ENCODE measurements at regions not wholly inside any gene's neighbourhood (a gene's known extent, or its start where the extent isn't known, plus 50 kb on each side); places are given as distances from the start of the nearest gene placed in this dataset.

DNA sequence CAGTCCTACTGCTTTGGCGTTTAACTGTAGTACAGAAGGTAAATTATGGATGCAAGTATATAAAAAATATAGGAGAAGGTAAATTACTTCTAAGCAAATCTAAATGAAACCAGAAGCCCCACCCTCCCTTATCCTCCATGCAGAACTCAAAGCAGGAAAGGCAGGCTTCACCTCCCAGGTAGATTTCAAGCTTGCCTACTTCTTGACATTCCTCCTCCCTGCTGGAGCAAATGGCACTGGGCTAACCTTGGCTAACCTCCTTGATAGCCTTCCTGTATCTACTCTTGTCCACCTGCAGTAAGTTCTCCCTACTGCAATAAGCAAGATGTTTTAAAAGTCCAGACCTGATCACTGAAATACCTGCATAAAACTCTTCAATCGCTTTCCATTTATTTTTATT, 396.0 kb downstream of the IRS2 start:
- Histone ChIP-seq H3K9me3 (ENCODE audit: insufficient read depth, low read depth, low read length) (no peaks in the 10 kb centered on the region), H3K27me3 (ENCODE audit: insufficient read depth, low read length) (no peaks in the 10 kb centered on the region), H3K9ac (ENCODE audit: low read depth, low read length) (no peak overlapping the region), H3K36me3 (ENCODE audit: insufficient read depth, low read depth, low read length) (no peaks in the 10 kb centered on the region), H3K27ac (ENCODE audit: low read length) (no peak overlapping the region), H3K4me3 (ENCODE audit: low read length) (no peak overlapping the region), H3K4me1 (ENCODE audit: insufficient read depth, low read length) (no peaks in the 10 kb centered on the region)

- Histone ChIP-seq H3K4me1 (ENCODE audit: insufficient read depth, low read length) (no peaks in the 10 kb centered on the region), H3K27me3 (ENCODE audit: insufficient read depth, low read length) (no peaks in the 10 kb centered on the region), H3K9ac (ENCODE audit: low read depth, low read length) (no peak overlapping the region), H3K36me3 (ENCODE audit: insufficient read depth, low read depth, low read length) (no peaks in the 10 kb centered on the region), H3K4me3 (ENCODE audit: low read length) (no peak overlapping the region), H3K27ac (ENCODE audit: low read length) (no peak overlapping the region), H3K9me3 (ENCODE audit: insufficient read depth, low read depth, low read length) (no peaks in the 10 kb centered on the region)
Measured at GRCh38 chr13:109389892-109390345, 396.5 kb downstream of the IRS2 start.

GRCh38 chr13:109389456-109389855, 396.9 kb downstream of the IRS2 start:
- Histone ChIP-seq H3K9me3 (ENCODE audit: insufficient read depth, low read depth, low read length) (no peaks in the 10 kb centered on the region), H3K4me1 (ENCODE audit: insufficient read depth, low read length) (no peaks in the 10 kb centered on the region), H3K9ac (ENCODE audit: low read depth, low read length) (no peak overlapping the region), H3K36me3 (ENCODE audit: insufficient read depth, low read depth, low read length) (no peaks in the 10 kb centered on the region), H3K27ac (ENCODE audit: low read length) (no peak overlapping the region), H3K27me3 (ENCODE audit: insufficient read depth, low read length) (no peaks in the 10 kb centered on the region), H3K4me3 (ENCODE audit: low read length) (no peak overlapping the region)

DNA sequence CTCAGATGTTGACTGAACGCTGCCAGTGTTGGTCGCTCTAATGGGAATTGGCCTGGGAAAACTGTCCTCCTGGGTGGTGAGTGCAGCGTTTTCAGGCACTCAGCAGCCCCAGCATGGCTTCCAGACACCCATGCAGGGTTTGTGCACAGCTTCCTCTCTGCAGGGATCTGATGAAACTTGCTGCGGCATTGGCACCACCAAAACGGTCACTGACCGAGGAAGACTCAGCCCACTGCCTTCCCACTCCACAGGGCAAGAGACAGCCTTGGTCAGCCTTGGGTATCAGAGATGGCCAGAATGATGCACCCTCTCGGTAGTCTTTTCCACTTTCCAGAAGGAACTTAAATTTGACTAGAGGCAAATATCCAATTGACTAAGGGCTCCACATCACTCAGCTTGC, 398.9 kb downstream of the IRS2 start:
- Histone ChIP-seq H3K9me3 (ENCODE audit: insufficient read depth, low read depth, low read length) (no peaks in the 10 kb centered on the region), H3K4me1 (ENCODE audit: insufficient read depth, low read length) (no peaks in the 10 kb centered on the region), H3K36me3 (ENCODE audit: insufficient read depth, low read depth, low read length) (no peaks in the 10 kb centered on the region), H3K27ac (ENCODE audit: low read length) (no peak overlapping the region), H3K4me3 (ENCODE audit: low read length) (no peak overlapping the region), H3K27me3 (ENCODE audit: insufficient read depth, low read length) (no peaks in the 10 kb centered on the region), H3K9ac (ENCODE audit: low read depth, low read length) (no peak overlapping the region)

GRCh38 chr13:109385242-109385560, 401.2 kb downstream of the IRS2 start:
- no peaks in the 10 kb centered on the region for H3K36me3 ChIP-seq (ENCODE audit: insufficient read depth, low read depth, low read length)
- no peaks in the 10 kb centered on the region for H3K4me1 ChIP-seq (ENCODE audit: insufficient read depth, low read length)
- no peak overlapping the region for H3K4me3 ChIP-seq (ENCODE audit: low read length)
- no peaks in the 10 kb centered on the region for H3K27me3 ChIP-seq (ENCODE audit: insufficient read depth, low read length)
- H3K9ac ChIP-seq (ENCODE audit: low read depth, low read length) = no peak overlapping the region
- no peaks in the 10 kb centered on the region for H3K9me3 ChIP-seq (ENCODE audit: insufficient read depth, low read depth, low read length)
- H3K27ac ChIP-seq (ENCODE audit: low read length) = no peak overlapping the region

- no peak overlapping the region for H3K9ac ChIP-seq (ENCODE audit: low read depth, low read length)
- no peaks in the 10 kb centered on the region for H3K36me3 ChIP-seq (ENCODE audit: insufficient read depth, low read depth, low read length)
- no peaks in the 10 kb centered on the region for H3K9me3 ChIP-seq (ENCODE audit: insufficient read depth, low read depth, low read length)
- no peak overlapping the region for H3K4me3 ChIP-seq (ENCODE audit: low read length)
- H3K27me3 ChIP-seq (ENCODE audit: insufficient read depth, low read length) = no peaks in the 10 kb centered on the region
- no peak overlapping the region for H3K27ac ChIP-seq (ENCODE audit: low read length)
- H3K4me1 ChIP-seq (ENCODE audit: insufficient read depth, low read length) = no peaks in the 10 kb centered on the region
Measured at GRCh38 chr13:109384491-109385241, 401.7 kb downstream of the IRS2 start.

GRCh38 chr13:109383683-109384082, 402.7 kb downstream of the IRS2 start:
- Histone ChIP-seq H3K9me3 (ENCODE audit: insufficient read depth, low read depth, low read length) (no peaks in the 10 kb centered on the region), H3K4me1 (ENCODE audit: insufficient read depth, low read length) (no peaks in the 10 kb centered on the region), H3K4me3 (ENCODE audit: low read length) (no peak overlapping the region), H3K36me3 (ENCODE audit: insufficient read depth, low read depth, low read length) (no peaks in the 10 kb centered on the region), H3K9ac (ENCODE audit: low read depth, low read length) (no peak overlapping the region), H3K27me3 (ENCODE audit: insufficient read depth, low read length) (no peaks in the 10 kb centered on the region), H3K27ac (ENCODE audit: low read length) (no peak overlapping the region)

DNA sequence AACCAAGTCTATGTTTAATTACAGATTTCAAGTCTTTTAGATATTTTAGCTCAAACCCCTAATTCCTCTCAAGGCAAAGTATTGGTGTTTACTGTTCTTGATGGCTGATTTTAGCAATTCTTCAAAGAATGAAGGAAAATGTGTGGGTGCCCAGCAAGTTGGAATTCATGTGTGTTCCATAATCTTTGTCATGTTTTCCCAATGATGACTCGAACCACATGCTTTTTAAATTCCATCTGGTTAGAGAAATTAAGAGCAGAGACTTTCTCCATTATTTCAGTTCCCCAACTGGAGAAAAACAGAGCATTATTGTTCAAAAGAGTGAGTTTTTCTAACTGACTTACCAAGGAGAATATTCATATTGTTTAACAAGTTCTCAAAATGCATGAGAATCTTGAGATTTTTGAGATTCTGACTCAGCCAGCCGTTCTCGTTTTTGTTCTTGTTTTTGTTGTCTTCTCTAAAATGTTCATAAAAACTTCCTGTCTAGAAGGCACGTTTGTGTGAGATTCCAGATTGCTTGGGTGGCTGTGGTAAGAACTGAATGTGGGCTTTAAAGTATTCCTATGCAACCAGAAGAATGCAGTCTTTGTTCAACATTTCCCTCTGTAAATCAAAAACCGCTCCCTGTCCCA, 404.7 kb downstream of the IRS2 start:
- Histone ChIP-seq H3K4me3 (ENCODE audit: low read length) (no peak overlapping the region), H3K27ac (ENCODE audit: low read length) (no peak overlapping the region), H3K4me1 (ENCODE audit: insufficient read depth, low read length) (no peaks in the 10 kb centered on the region), H3K9ac (ENCODE audit: low read depth, low read length) (no peak overlapping the region), H3K36me3 (ENCODE audit: insufficient read depth, low read depth, low read length) (no peaks in the 10 kb centered on the region), H3K27me3 (ENCODE audit: insufficient read depth, low read length) (no peaks in the 10 kb centered on the region), H3K9me3 (ENCODE audit: insufficient read depth, low read depth, low read length) (no peaks in the 10 kb centered on the region)

DNA sequence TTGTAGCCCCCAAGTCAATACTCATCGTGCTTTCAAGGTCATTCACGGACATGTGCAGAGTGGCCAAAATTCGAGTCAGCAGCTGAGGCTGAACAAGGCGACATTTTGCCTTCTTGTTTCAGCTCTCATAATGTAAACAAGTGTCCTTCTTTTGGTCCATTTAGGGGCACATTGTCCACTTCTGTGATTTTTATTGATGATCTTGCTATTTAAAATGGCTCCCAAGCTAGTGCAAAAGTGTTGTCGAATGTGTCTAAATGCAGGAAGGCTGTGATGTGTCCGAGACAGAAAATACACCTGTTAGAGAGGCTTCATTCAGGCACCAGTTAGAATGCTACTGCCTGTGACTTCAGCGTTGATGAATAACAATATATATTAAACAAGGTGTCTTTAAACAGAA, 405.9 kb downstream of the IRS2 start:
- no peak overlapping the region for H3K9ac ChIP-seq (ENCODE audit: low read depth, low read length)
- H3K4me3 ChIP-seq (ENCODE audit: low read length) = no peak overlapping the region
- H3K27ac ChIP-seq (ENCODE audit: low read length) = no peak overlapping the region
- H3K4me1 ChIP-seq (ENCODE audit: insufficient read depth, low read length) = no peaks in the 10 kb centered on the region
- H3K36me3 ChIP-seq (ENCODE audit: insufficient read depth, low read depth, low read length) = no peaks in the 10 kb centered on the region
- no peaks in the 10 kb centered on the region for H3K27me3 ChIP-seq (ENCODE audit: insufficient read depth, low read length)
- H3K9me3 ChIP-seq (ENCODE audit: insufficient read depth, low read depth, low read length) = no peaks in the 10 kb centered on the region

DNA sequence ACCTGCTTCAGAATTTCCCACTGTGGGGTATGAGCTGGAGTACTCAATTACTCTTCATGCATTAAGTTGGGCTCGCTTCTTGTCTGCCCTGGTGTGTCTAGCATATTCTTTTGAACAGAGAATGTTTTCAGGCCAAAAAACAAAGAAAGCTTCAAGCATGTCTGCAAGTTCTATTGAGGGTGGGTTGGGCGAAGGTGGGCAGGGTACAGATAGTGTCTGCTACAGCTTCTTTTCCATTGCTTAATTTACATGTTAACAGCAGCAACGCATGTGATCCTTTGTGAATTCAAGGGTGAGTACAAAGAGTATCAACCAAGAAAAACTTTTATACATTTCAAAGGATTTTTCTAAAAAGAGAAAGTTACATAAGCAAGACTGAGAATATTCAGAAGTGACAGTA, 406.5 kb downstream of the IRS2 start:
- no peak overlapping the region for H3K27ac ChIP-seq (ENCODE audit: low read length)
- no peaks in the 10 kb centered on the region for H3K27me3 ChIP-seq (ENCODE audit: insufficient read depth, low read length)
- no peaks in the 10 kb centered on the region for H3K4me1 ChIP-seq (ENCODE audit: insufficient read depth, low read length)
- no peak overlapping the region for H3K9ac ChIP-seq (ENCODE audit: low read depth, low read length)
- no peaks in the 10 kb centered on the region for H3K36me3 ChIP-seq (ENCODE audit: insufficient read depth, low read depth, low read length)
- H3K4me3 ChIP-seq (ENCODE audit: low read length) = no peak overlapping the region
- no peaks in the 10 kb centered on the region for H3K9me3 ChIP-seq (ENCODE audit: insufficient read depth, low read depth, low read length)

DNA sequence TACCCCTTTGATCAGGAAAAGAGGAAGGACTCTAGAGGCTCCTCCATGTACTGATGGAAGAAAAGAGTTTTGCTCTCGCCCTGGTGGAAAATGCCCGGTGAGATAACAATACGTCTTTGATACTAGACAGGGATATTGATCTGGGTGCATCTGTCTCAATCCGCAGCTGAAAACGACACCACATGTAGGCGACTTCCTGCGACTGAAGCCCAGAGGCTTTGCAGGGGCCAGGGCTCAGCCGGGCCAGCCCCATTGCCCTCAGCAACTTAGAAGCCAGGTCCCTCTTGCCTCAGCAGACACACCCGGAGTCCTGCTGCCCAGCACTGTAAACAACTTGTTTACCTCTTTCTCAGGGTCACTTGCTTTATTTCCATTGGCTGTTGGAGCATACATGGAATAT, 409.4 kb downstream of the IRS2 start:
- H3K9me3 ChIP-seq (ENCODE audit: insufficient read depth, low read depth, low read length) = no peaks in the 10 kb centered on the region
- H3K36me3 ChIP-seq (ENCODE audit: insufficient read depth, low read depth, low read length) = no peaks in the 10 kb centered on the region
- H3K27ac ChIP-seq (ENCODE audit: low read length) = no peak overlapping the region
- H3K9ac ChIP-seq (ENCODE audit: low read depth, low read length) = no peak overlapping the region
- H3K27me3 ChIP-seq (ENCODE audit: insufficient read depth, low read length) = no peaks in the 10 kb centered on the region
- H3K4me1 ChIP-seq (ENCODE audit: insufficient read depth, low read length) = no peaks in the 10 kb centered on the region
- no peak overlapping the region for H3K4me3 ChIP-seq (ENCODE audit: low read length)

DNA sequence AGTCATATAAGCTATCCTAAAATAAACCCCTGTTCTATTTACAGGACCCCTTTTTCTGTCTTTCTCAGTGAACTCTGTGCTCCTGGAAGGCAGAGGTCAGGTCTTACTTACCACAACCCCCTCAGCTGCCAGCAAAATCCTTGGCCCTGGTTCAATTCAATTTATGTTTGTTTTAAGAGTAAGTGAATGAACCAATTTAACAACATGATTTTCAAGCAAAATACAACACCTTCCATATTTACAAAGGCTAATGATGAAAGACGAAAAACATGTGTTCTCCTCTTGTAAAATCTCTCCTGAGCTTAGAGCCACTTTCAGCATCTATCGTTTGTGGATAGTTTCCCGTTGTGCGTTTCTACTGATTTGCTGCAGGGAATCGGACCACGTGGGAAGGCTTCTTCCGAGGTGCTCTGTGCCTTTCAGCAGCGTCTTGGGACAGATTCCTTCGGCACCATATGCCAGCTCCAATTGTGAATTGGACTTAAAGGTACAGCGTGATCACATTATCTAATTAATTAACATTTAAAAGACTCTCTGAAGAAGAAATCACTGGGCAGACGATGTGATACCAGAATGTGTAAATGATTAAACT, 411.7 kb downstream of the IRS2 start:
- no peak overlapping the region for H3K4me3 ChIP-seq (ENCODE audit: low read length)
- no peaks in the 10 kb centered on the region for H3K4me1 ChIP-seq (ENCODE audit: insufficient read depth, low read length)
- no peaks in the 10 kb centered on the region for H3K27me3 ChIP-seq (ENCODE audit: insufficient read depth, low read length)
- no peaks in the 10 kb centered on the region for H3K9me3 ChIP-seq (ENCODE audit: insufficient read depth, low read depth, low read length)
- no peaks in the 10 kb centered on the region for H3K36me3 ChIP-seq (ENCODE audit: insufficient read depth, low read depth, low read length)
- H3K27ac ChIP-seq (ENCODE audit: low read length) = no peak overlapping the region
- H3K9ac ChIP-seq (ENCODE audit: low read depth, low read length) = no peak overlapping the region

Data from iPS-20b (cell line).